ENCODE measurements at regions not wholly inside any gene's neighbourhood (a gene's known extent, or its start where the extent isn't known, plus 50 kb on each side); places are given as distances from the start of the nearest gene placed in this dataset.

GRCh38 chr13:90099847-90100246, 1247.6 kb upstream of the MIR17HG start:
- DNase-seq = no peak

- no peak for DNase-seq
Observed at GRCh38 chr13:90103099-90103784, 1244.2 kb upstream of the MIR17HG start.

- DNase-seq = no peak
Observed at GRCh38 chr13:90104764-90105163, 1242.7 kb upstream of the MIR17HG start.

DNA sequence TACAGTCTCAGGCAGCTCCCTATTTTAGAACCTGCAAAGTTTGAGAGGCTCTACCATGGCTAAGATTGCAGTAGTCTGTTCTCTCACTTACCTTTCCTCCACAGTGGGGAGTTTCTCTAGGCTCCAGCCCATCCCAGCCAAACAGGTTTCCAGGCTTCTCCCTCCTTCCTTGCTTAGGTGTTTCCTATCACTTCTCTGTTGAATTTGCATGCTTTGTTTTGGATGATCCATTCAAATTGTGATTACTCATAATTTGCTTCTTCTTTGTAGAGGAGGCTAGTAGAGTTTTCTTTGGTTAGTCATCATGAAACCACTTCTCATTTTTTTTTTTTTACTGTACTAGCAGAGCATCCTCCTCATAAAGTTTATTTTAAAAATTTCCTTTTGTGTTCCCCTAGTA, 1242.2 kb upstream of the MIR17HG start:
- no peak for DNase-seq

DNA sequence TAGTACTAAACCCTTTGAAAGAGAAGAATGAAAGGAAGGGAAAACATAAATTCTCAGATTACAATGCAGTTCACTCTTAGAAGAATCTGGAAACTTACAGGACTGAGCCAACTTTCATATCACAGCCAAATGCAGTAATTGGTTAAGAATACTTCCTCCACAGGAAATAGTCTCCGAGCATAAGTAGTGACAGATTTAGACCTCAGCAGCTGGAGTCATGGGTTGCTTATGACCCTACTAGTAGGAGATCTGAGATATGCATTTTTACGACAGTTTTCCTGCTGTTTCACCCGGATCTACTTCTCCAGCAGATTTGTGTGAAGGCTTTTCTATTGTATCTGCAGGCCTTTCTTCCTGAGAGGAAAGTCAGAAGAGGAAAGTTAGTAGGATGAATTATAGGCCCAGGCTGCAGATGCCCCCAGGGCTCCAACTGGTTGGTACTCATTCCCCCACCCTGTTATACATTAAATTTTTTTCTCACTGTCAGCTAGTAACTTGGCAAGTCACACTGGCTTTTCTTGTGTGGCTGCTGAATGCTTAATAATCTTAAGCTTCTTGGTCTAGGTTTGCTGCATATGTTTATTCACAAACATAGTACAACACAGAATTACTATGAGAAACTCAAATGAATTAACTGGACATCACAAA, 1241.5 kb upstream of the MIR17HG start:
- DNase-seq = no peak

DNA sequence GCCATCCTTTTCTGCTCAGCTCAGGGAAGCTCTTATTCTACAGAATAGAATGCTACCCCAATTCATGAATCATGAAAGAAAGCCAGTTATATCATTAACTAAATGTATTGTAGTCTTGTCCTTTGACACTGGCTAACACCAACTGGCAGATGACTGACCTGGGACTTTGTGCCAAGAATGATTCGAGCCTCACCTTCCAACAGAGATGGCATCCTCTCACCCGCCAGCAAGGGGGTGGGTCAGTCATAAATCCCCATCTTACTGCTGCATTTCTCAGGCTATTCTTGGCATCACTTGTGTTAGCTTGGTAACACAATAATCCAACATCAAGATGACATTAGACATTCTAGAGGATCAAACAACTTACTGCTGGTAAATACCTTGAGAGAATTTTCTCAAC, 1239.8 kb upstream of the MIR17HG start:
- DNase-seq = no peak

GRCh38 chr13:90108547-90108946, 1238.9 kb upstream of the MIR17HG start:
- peak; percentile 15 for DNase-seq

DNA sequence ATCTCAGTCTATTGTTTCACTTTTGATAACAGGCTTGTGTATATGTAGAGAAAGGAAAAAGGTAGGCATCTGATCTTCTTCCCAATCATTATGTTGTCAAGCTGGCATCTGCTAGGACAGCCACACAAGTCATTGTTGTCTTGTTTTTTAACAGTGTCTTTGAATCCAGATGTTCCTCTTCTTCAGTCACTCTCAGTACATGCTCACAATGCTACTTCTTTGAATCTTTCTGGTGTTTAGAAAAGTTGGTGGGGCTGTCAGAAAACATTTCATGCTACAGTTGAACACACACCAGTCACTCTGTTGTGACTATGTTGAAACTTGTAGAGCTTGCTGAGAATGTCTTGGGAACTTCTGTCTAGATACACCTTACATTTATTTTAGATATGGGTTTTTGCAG, 1231.4 kb upstream of the MIR17HG start:
- no peak for DNase-seq

DNA sequence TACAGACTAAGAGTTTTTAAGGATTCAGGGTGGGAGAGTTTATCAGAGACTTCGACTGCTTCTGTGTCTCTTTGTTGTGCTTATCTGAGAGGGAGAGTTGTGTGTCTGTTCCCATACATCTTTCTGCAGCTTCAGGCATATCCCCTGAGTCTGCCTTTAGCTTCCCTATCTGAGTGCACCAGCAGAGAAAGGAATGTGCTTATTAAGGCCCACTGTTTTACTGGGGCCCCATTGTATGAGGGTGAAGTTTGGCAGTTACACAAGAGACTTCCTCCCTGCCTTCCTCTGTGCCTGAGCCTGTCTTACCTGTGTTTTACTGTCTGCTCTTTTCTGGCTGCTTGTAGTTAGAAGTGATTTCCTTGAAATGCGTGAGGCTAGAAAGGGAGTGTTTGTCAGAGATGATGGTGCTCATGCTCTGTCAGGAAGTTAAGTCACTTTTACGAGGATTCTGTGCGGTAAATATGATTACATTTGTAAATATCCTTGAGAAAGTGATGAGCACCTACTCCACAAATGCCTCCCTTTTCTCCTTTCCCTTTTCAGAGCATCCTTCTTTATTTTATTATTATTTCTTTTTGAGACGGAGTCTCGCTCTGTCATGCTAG, 1228.9 kb upstream of the MIR17HG start:
- DNase-seq = no peak

DNA sequence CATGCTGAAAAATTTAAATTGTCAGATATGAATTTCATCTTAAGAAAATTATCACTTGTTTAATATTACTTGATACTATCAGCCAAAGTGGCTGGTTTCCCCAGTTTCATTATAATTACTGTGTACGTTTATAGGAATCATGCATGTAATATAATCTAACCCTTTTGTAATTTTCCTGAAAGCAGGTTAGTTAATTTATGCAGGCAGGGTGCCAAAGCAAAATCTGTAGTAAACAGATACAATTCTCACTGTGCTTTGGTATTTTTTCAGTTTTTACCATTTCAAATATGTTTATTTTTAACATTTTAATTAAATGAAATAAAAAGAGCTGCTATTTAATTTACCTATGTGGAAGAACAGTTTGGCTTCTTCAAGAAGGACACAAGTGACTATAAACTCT, 1227.5 kb upstream of the MIR17HG start:
- no peak for DNase-seq

DNA sequence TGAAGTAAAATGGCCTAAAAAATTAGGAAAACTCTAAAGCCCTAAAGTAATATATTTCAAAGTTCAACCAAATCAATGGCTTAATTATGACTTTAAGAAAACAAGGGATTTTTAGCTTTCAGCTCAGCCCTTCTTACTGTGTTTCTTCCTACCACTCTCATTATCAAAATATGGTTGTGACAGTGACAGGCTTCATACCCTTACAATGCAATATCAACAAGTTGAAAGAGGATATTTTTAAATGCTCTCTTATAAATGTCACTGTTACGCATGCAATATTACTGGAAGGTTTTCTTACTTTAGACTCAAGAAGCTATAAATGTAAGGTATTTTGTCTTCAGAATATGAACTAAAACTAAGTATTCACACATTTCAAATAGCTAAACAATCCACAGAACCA, 1225.7 kb upstream of the MIR17HG start:
- no peak for DNase-seq

GRCh38 chr13:90122531-90122930, 1225.0 kb upstream of the MIR17HG start:
- no peak for DNase-seq

DNA sequence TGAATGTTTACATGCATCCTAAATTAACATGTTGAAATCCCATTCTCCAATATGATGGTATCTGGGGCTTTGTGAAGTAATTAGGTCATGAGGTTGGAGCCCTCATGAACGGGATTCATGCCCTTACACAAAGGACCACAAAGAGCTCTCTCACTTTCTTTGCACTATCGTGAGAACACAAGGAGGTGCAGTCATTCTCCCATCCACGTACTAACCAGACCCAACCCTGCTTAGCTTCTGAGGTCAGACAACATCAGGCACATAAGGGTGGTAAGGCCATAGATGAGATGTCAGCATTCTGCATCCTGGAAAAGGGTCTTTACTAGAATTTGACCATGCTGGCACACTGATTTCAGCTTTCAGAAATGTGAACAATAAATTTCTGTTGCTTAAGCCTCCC, 1211.9 kb upstream of the MIR17HG start:
- no peak for DNase-seq

DNA sequence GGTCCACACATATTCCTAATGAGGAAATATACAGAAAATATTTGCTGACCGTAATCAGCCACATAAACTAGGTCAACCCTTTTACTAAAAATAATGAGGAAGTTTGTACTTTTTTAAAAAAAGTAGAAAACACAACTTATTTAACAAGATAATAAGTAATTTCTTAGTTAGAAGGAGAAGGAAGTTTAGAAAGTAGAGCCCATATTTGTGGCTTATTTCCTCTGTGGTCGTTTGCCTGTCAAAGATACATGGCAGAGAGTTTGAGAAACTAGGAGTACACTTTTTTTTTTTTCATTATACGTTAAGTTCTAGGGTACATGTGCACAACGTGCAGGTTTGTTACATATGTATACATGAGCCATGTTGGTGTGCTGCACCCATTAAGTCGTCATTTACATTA, 1205.2 kb upstream of the MIR17HG start:
- no peak for DNase-seq

GRCh38 chr13:90154311-90154960, 1193.1 kb upstream of the MIR17HG start:
- no peak for DNase-seq

DNA sequence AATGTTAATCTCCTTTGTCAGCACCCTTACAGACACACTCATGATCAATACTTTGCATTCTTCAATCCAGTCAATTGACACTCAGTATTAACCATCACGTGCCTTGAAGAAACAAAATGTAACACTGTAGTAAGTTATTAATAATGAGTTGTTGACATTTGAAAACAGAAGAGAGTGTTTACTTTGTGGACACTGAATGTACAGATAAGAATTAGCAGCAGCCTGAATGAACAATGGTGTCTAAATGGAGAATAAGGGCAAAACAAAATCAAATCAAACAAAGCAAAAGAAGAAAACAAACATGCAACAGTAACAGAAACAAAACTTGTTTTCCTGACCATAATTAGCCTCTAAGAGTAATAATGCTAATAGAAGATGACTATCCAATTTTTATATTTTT, 1191.1 kb upstream of the MIR17HG start:
- no peak for DNase-seq

DNA sequence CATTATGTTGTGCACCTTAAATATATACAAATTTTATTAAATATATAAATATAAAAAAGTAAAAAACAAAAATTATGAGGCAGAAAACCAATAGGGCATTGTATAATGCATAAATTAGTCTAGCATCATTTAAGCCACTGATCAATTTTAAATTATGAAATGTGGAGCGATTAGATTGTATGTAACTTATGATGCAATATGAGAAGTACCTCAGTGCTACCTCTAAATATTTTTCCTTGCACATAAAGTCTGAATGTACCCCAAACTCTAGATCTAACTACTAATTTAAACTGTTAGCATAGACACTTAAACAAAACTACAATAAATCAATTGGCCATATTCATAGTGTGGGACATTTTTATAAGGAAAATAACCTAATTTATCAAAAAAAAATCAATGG, 1178.5 kb upstream of the MIR17HG start:
- no peak for DNase-seq

GRCh38 chr13:90170208-90170607, 1177.3 kb upstream of the MIR17HG start:
- DNase-seq = no peak

GRCh38 chr13:90171649-90172048, 1175.8 kb upstream of the MIR17HG start:
- DNase-seq = no peak

- no peak for DNase-seq
Observed at GRCh38 chr13:90177512-90177911, 1170.0 kb upstream of the MIR17HG start.

GRCh38 chr13:90184355-90184754, 1163.1 kb upstream of the MIR17HG start:
- DNase-seq = no peak

DNA sequence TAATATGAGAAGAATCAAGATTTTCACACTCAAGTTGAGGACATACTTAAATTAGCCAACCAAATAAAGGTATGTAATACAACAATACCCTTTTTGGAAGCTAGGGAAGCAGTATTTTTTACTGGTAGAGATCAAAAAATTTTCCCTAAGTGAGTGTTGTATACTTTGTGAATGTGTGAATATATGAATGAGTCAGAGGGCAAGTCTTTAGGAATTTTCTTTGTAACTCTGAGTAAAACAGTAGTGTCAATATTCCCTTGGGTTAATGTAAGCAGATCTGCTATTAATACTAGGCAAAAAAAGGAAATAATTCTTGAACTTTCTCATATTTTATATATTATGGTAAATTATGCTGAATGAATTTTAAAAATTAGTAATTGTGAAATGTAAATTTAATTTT, 1161.8 kb upstream of the MIR17HG start:
- no peak for DNase-seq

GRCh38 chr13:90187478-90188350, 1159.8 kb upstream of the MIR17HG start:
- no peak for DNase-seq
